K562 (cell line): ENCODE measurements at regions not wholly inside any gene's neighbourhood (a gene's known extent, or its start where the extent isn't known, plus 50 kb on each side); places are given as distances from the start of the nearest gene placed in this dataset.

Source experiments
- ATAC-seq: fragments of 200-7000 bp; cut with Tn5 transposase; 3 replicates; pipeline ENCODE4 v1.9.1; 2020; ENCODE audit warnings: moderate library complexity
- BruUV-seq: library from RNA; stranded (reverse); fragments of 400-500 nt; replicated peaks from 2 replicates; lab custom pipeline; 2021; lab: Mats Ljungman, UMichigan
- CTCF ChIA-PET: fragments of 300-600 bp; formaldehyde crosslinking; extraction: SDS; loops from one replicate; lab custom pipeline; 2021; ENCODE audit warnings: low intra/inter-chr PET ratio; lab: Yijun Ruan, JAX
- POLR2A ChIA-PET: fragments of 300-600, 350-650 bp; sonication (Branson Sonifier 250); formaldehyde crosslinking; extraction: SDS; loops from one replicate; lab custom pipeline; 2021; ENCODE audit warnings: antibody characterized with exemption, inconsistent platforms; lab: Yijun Ruan, JAX
- DNase-seq, 4 experiments: peaks; one replicate each; pipeline versions ENCODE4 v3.0.0 to v3.0.0-alpha.2; 2011 to 2018; ENCODE audit warnings: low spot score in 3 of 4, mixed read lengths in 3 of 4; ENCODE audit errors: extremely low read depth in 1 of 4
- FAIRE-seq: peaks from 2 replicates; lab custom pipeline; 2011; peaks lifted over from hg19 to GRCh38; lab: Jason Lieb, UNC
- H2AFZ ChIP-seq: 2 replicates; pipeline ENCODE4 v1.6.0; 2011; ENCODE audit warnings: low read depth, low read length, control low read depth, inconsistent platforms
- H3K27ac ChIP-seq: fragments of 200-600 bp; 3 replicates; pipeline ENCODE4 v1.8.0; 2011; ENCODE audit warnings: low read depth, mild to moderate bottlenecking, control low read depth, inconsistent platforms, low read length, moderate library complexity, mixed read lengths; ENCODE audit errors: extremely low read depth
- H3K27me3 ChIP-seq, 2 experiments: fragments of 300-600 bp in 1 of 2; 2 replicates in 1 of 2; 3 replicates in 1 of 2; pipeline versions ENCODE4 v1.6.0 to v1.8.0; 2011; ENCODE audit warnings: inconsistent platforms in 2 of 2, low read length in 2 of 2, mild to moderate bottlenecking in 1 of 2, mixed read lengths in 1 of 2, moderate library complexity in 1 of 2; ENCODE audit not compliant: control insufficient read depth in 2 of 2, insufficient read depth in 2 of 2
- H3K36me3 ChIP-seq: fragments of 300-600 bp; 3 replicates; pipeline ENCODE4 v1.8.0; 2011; ENCODE audit warnings: mild to moderate bottlenecking, low read length, inconsistent platforms; ENCODE audit not compliant: control insufficient read depth, insufficient read depth
- H3K4me1 ChIP-seq, 2 experiments: fragments of 200-600 bp in 1 of 2; replicated peaks in 1 of 2; 2 replicates in 1 of 2; 3 replicates in 1 of 2; pipeline versions ENCODE4 v1.5.1 to v1.8.0; 2011; ENCODE audit warnings: inconsistent platforms in 2 of 2, low read length in 2 of 2, mild to moderate bottlenecking in 1 of 2, mixed read lengths in 1 of 2, moderate library complexity in 1 of 2; ENCODE audit not compliant: control insufficient read depth in 2 of 2, insufficient read depth in 2 of 2
- H3K4me2 ChIP-seq: 2 replicates; pipeline ENCODE4 v1.6.1; 2011; ENCODE audit warnings: low read length, control low read depth, inconsistent platforms, mixed read lengths; ENCODE audit not compliant: insufficient read depth
- H3K4me3 ChIP-seq: fragments of 200-600 bp; sonication (generic), shearing (Covaris generic); 2 replicates; pipeline ENCODE4 v1.5.1; 2016; ENCODE audit warnings: control low read depth, inconsistent platforms
- H3K79me2 ChIP-seq: fragments of 200-600 bp; 3 replicates; pipeline ENCODE4 v1.8.0; 2011; ENCODE audit warnings: low read length, inconsistent platforms; ENCODE audit not compliant: control insufficient read depth, insufficient read depth
- H3K9ac ChIP-seq, 2 experiments: 2 replicates each; pipeline versions ENCODE4 v1.6.0 to v1.6.1; 2011; ENCODE audit warnings: low read depth in 2 of 2, low read length in 2 of 2, control low read depth in 1 of 2, inconsistent platforms in 1 of 2, mild to moderate bottlenecking in 1 of 2, mixed read lengths in 1 of 2; ENCODE audit not compliant: insufficient read depth in 1 of 2
- H3K9me1 ChIP-seq: one replicate; pipeline ENCODE4 v1.6.0; 2011; ENCODE audit warnings: inconsistent platforms, mild to moderate bottlenecking, low read length, moderate library complexity; ENCODE audit not compliant: control insufficient read depth, insufficient read depth
- H3K9me3 ChIP-seq: replicated peaks from 2 replicates; pipeline ENCODE4 v1.5.1; 2011; ENCODE audit warnings: low read depth, low read length, inconsistent platforms; ENCODE audit not compliant: control insufficient read depth, insufficient read depth
- H4K20me1 ChIP-seq: replicated peaks from 2 replicates; pipeline ENCODE4 v1.6.1; 2011; ENCODE audit warnings: low read length, inconsistent platforms, mixed read lengths; ENCODE audit not compliant: control insufficient read depth, insufficient read depth
- ARID2 ChIP-seq: fragments of 450-650 bp; IDR thresholded peaks from 2 replicates; pipeline ENCODE4 v1.6.1; 2017; ENCODE audit warnings: antibody characterized with exemption, mild to moderate bottlenecking
- CBFB ChIP-seq: sonication (generic); formaldehyde crosslinking; IDR thresholded peaks from 2 replicates; pipeline ENCODE4 v1.4.0; 2020; ENCODE audit warnings: mild to moderate bottlenecking, missing genetic modification reagents
- CHD4 ChIP-seq: fragments of 200-600 bp; sonication (generic); IDR thresholded peaks from 3 replicates; pipeline ENCODE4 v1.6.1; 2012; ENCODE audit warnings: low read depth, mild to moderate bottlenecking, mixed read lengths, low read length, inconsistent platforms; ENCODE audit not compliant: insufficient read depth, insufficient replicate concordance, poor library complexity, severe bottlenecking
- COPS2 ChIP-seq: fragments of 450-650 bp; conservative IDR thresholded peaks from 2 replicates; pipeline ENCODE4 v1.6.1; 2016; ENCODE audit warnings: mild to moderate bottlenecking, moderate library complexity
- NCOA6 ChIP-seq: fragments of 450-650 bp; IDR thresholded peaks from 2 replicates; pipeline ENCODE4 v1.6.1; 2017; ENCODE audit warnings: mild to moderate bottlenecking
- PHB ChIP-seq: fragments of 250-450 bp; sonication (Bioruptor Pico); IDR thresholded peaks from 2 replicates; pipeline ENCODE4 v1.5.0; 2021
- PTBP1 ChIP-seq: fragments of 200-400 bp; formaldehyde crosslinking; IDR thresholded peaks from 2 replicates; pipeline ENCODE4 v1.6.1; 2017; ENCODE audit warnings: low read depth, low read length
- RFX1 ChIP-seq: fragments of 450-650 bp; IDR thresholded peaks from 2 replicates; pipeline ENCODE4 v1.6.1; 2016; ENCODE audit warnings: mild to moderate bottlenecking, moderate library complexity
- TAF7 ChIP-seq: fragments of 450-650 bp; IDR thresholded peaks from 2 replicates; pipeline ENCODE4 v1.6.1; 2016; ENCODE audit warnings: missing genetic modification characterization, missing compliant biosample characterization
- TBP ChIP-seq: optimal IDR thresholded peaks from 2 replicates; pipeline ENCODE3; 2011; ENCODE audit warnings: low read depth, low read length, improper control_type of control experiment
- TEAD1 ChIP-seq, 2 experiments: fragments of 450-650 bp in 1 of 2; sonication (generic) in 1 of 2; formaldehyde crosslinking; IDR thresholded peaks; 2 replicates each; pipeline versions ENCODE4 v1.4.0 to v1.8.0; 2020 to 2022; ENCODE audit warnings: mild to moderate bottlenecking in 2 of 2, missing genetic modification reagents in 1 of 2
- TRIM24 ChIP-seq, 2 experiments: fragments of 450-650 bp; IDR thresholded peaks; 2 replicates each; pipeline ENCODE4 v1.6.1; 2016
- ZKSCAN3 ChIP-seq: fragments of 250-450 bp; sonication (Bioruptor Pico); IDR thresholded peaks from 2 replicates; pipeline ENCODE4 v1.4.0; 2020
- ZNF146 ChIP-seq: IDR thresholded peaks from one replicate; pipeline ENCODE4 v1.6.1; 2018; ENCODE audit warnings: missing compliant biosample characterization; ENCODE audit not compliant: unreplicated experiment
- ZNF212 ChIP-seq: fragments of 450-650 bp; formaldehyde crosslinking; IDR thresholded peaks from 2 replicates; pipeline ENCODE4 v1.4.0; 2020; ENCODE audit warnings: mild to moderate bottlenecking
- ZNF217 ChIP-seq: sonication (generic); formaldehyde crosslinking; IDR thresholded peaks from 2 replicates; pipeline ENCODE4 v1.8.0; 2022; ENCODE audit warnings: mild to moderate bottlenecking, missing genetic modification reagents
- ZNF232 ChIP-seq: sonication (generic); formaldehyde crosslinking; IDR thresholded peaks from 2 replicates; pipeline ENCODE4 v1.8.0; 2022; ENCODE audit warnings: mild to moderate bottlenecking, missing genetic modification reagents
- ZNF324 ChIP-seq: fragments of 250-450 bp; sonication (Bioruptor Pico); IDR thresholded peaks from 2 replicates; pipeline ENCODE4 v1.4.0; 2020; ENCODE audit warnings: mild to moderate bottlenecking
- WGBS: fragments of 100-300 bp; shearing (Covaris generic); methylation state at CpG from one replicate; pipeline ENCODE4 v1.1.6; 2016; ENCODE audit warnings: low coverage, mixed read lengths; ENCODE audit not compliant: insufficient coverage; ENCODE audit errors: missing lambda C conversion rate; 5-methylcytosine and 5-hydroxymethylcytosine counted together
- in situ Hi-C: fragments of 300-500 bp; cut with MboI; formaldehyde crosslinking; loops from 4 replicates; pipeline ENCODE4 v1.15.0; 2018; ENCODE audit warnings: inconsistent platforms, mixed read lengths
- intact Hi-C: fragments of 100-400 bp; cut with micrococcal nuclease; formaldehyde crosslinking; loops from 2 replicates; pipeline ENCODE4 v1.14.2; 2022
- TF ChIP-seq, protein P1 (sequence below): fragments of 250-450 bp; sonication (Bioruptor Pico); IDR thresholded peaks from 2 replicates; pipeline ENCODE4 v1.8.0; 2021; ENCODE audit warnings: borderline replicate concordance, mild to moderate bottlenecking, moderate library complexity; ENCODE audit not compliant: poor library complexity, severe bottlenecking
- TF ChIP-seq, protein P2 (sequence below): sonication (generic); formaldehyde crosslinking; IDR thresholded peaks from 2 replicates; pipeline ENCODE4 v1.8.0; 2023; ENCODE audit warnings: mild to moderate bottlenecking, missing genetic modification reagents

GRCh38 chr11:103637295-103637694 is 399.1 kb upstream of the DDI1 start:
- 0% methylated on average over 2 of the region's 2 CpGs for WGBS
- BruUV-seq, result no TSS peak
- POLR2A ChIA-PET, result no interaction called here
- Histone ChIP-seq H3K4me1 (no peaks in the 10 kb centered on the region), H4K20me1 (no peaks in the 10 kb centered on the region), H3K27ac (no peak overlapping the region), H3K36me3 (no peaks in the 10 kb centered on the region), H2AFZ (no peak overlapping the region), H3K79me2 (no peaks in the 10 kb centered on the region), H3K9ac (no peak overlapping the region), H3K4me3 (no peak overlapping the region), H3K9me1 (no peaks in the 10 kb centered on the region), H3K9me3 (no peaks in the 10 kb centered on the region), H3K27me3 (no peaks in the 10 kb centered on the region), H3K4me2 (no peak overlapping the region)
- DNase-seq (no peak), ATAC-seq (no peak), FAIRE-seq (no peak)
- intact Hi-C loops (no loop called here), in situ Hi-C loops (no loop called here)
- no peak for TF ChIP-seq TBP
- no peak for TF ChIP-seq TRIM24 (IDR thresholded peaks at IDR 0.05)
- TF ChIP-seq ARID2, result no peak
- CTCF ChIA-PET, result no interaction called here

DNA sequence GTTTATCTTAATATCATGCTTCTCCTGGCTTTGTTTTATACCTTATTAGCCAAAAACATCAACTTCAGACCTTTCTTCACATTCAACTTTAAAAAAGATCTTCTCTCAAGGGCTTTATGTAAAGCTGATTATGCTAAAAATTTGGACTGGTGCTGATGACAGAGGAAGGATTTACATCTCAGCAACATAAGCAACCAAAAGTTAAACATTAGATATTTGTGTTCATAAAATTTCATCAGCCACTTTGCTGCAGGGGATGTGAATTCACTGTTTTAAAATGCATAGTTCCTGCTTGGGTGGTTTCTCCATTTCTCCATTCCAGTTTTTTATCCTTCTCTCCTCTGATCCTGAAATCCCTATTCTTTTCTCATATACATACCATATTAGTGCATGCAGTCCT is 398.6 kb upstream of the DDI1 start:
- no peak for FAIRE-seq
- DNase-seq, result no peak
- Histone ChIP-seq H3K27me3 (no peaks in the 10 kb centered on the region), H3K79me2 (no peaks in the 10 kb centered on the region), H3K9ac (no peak overlapping the region), H3K4me1 (no peaks in the 10 kb centered on the region), H3K36me3 (no peaks in the 10 kb centered on the region), H4K20me1 (no peaks in the 10 kb centered on the region), H3K9me1 (no peaks in the 10 kb centered on the region)
- POLR2A ChIA-PET, result no interaction called here
- intact Hi-C loops (no loop called here), in situ Hi-C loops (no loop called here)
- CTCF ChIA-PET, result no interaction called here
- no peak for ATAC-seq
- TF ChIP-seq ZNF232 (CRISPR knock-in tag) (no peak), TAF7 (tag) (no peak), ZNF146 (CRISPR knock-in tag) (no peak), CHD4 (no peak), ZNF212 (CRISPR knock-in tag) (no peak), CBFB (CRISPR knock-in tag) (no peak), ZNF217 (no peak), COPS2 (no peak), NCOA6 (no peak), ZKSCAN3 (CRISPR knock-in tag) (no peak), RFX1 (no peak), TEAD1 (CRISPR knock-in tag; IDR thresholded peaks at IDR 0.05) (no peak), PHB (CRISPR knock-in tag) (no peak), PTBP1 (no peak), ZNF324 (CRISPR knock-in tag) (no peak)
- TF ChIP-seq, protein P1, sequence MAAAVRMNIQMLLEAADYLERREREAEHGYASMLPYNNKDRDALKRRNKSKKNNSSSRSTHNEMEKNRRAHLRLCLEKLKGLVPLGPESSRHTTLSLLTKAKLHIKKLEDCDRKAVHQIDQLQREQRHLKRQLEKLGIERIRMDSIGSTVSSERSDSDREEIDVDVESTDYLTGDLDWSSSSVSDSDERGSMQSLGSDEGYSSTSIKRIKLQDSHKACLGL, result no peak
- TF ChIP-seq, protein P2, sequence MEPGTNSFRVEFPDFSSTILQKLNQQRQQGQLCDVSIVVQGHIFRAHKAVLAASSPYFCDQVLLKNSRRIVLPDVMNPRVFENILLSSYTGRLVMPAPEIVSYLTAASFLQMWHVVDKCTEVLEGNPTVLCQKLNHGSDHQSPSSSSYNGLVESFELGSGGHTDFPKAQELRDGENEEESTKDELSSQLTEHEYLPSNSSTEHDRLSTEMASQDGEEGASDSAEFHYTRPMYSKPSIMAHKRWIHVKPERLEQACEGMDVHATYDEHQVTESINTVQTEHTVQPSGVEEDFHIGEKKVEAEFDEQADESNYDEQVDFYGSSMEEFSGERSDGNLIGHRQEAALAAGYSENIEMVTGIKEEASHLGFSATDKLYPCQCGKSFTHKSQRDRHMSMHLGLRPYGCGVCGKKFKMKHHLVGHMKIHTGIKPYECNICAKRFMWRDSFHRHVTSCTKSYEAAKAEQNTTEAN, result no peak
- TF ChIP-seq, all 486 proteins: peak for 0
- Histone ChIP-seq H2AFZ (no peak overlapping the region), H3K27ac (no peak overlapping the region), H3K4me3 (no peak overlapping the region), H3K4me2 (no peak overlapping the region), H3K9me3 (no peaks in the 10 kb centered on the region)
- no TSS peak for BruUV-seq
